Pons (tissue), 1 donor: ENCODE measurements at regions not wholly inside any gene's neighbourhood (a gene's known extent, or its start where the extent isn't known, plus 50 kb on each side); places are given as distances from the start of the nearest gene placed in this dataset.
A peak's percentile ranks its signal among the peaks of the same experiment; 100 is the strongest.

Experiments used
- DNase-seq: peaks from one replicate; pipeline ENCODE4 v3.0.0-alpha.2; 2016; ENCODE audit warnings: low spot score

- no peak for DNase-seq
These were observed 460.8 kb upstream of the CNTN5 start for GRCh38 chr11:98559961-98560360.

- no peak for DNase-seq
These were observed 459.5 kb upstream of the CNTN5 start for GRCh38 chr11:98561252-98561651.

GRCh38 chr11:98561877-98562395 lies 458.8 kb upstream of the CNTN5 start:
- no peak for DNase-seq

- no peak for DNase-seq
These were observed 456.5 kb upstream of the CNTN5 start for GRCh38 chr11:98564233-98564632.

- DNase-seq = no peak
These were observed 455.9 kb upstream of the CNTN5 start for GRCh38 chr11:98564881-98565280.

GRCh38 chr11:98565311-98565710 lies 455.4 kb upstream of the CNTN5 start:
- DNase-seq = no peak

GRCh38 chr11:98566978-98567377 lies 453.8 kb upstream of the CNTN5 start:
- no peak for DNase-seq

GRCh38 chr11:98568013-98568412 lies 452.7 kb upstream of the CNTN5 start:
- DNase-seq = peak; percentile 3

GRCh38 chr11:98572941-98573340 lies 447.8 kb upstream of the CNTN5 start:
- no peak for DNase-seq

- no peak for DNase-seq
These were observed 432.9 kb upstream of the CNTN5 start for GRCh38 chr11:98587884-98588283.

GRCh38 chr11:98589967-98590366 lies 430.8 kb upstream of the CNTN5 start:
- no peak for DNase-seq

GRCh38 chr11:98600103-98600502 lies 420.6 kb upstream of the CNTN5 start:
- DNase-seq = no peak

GRCh38 chr11:98600786-98601773 lies 419.7 kb upstream of the CNTN5 start:
- no peak for DNase-seq

- no peak for DNase-seq
These were observed 404.6 kb upstream of the CNTN5 start for GRCh38 chr11:98616098-98616655.

GRCh38 chr11:98621767-98622166 lies 399.0 kb upstream of the CNTN5 start:
- no peak for DNase-seq

GRCh38 chr11:98625526-98625925 lies 395.2 kb upstream of the CNTN5 start:
- no peak for DNase-seq

GRCh38 chr11:98630736-98631135 lies 390.0 kb upstream of the CNTN5 start:
- DNase-seq = no peak

GRCh38 chr11:98657711-98658110 lies 363.0 kb upstream of the CNTN5 start:
- no peak for DNase-seq

GRCh38 chr11:98659431-98659830 lies 361.3 kb upstream of the CNTN5 start:
- DNase-seq = no peak

- DNase-seq = no peak
These were observed 346.4 kb upstream of the CNTN5 start for GRCh38 chr11:98674390-98674789.

- no peak for DNase-seq
These were observed 341.1 kb upstream of the CNTN5 start for GRCh38 chr11:98679673-98680072.

- no peak for DNase-seq
These were observed 319.2 kb upstream of the CNTN5 start for GRCh38 chr11:98701541-98701940.
